HG03520 (cell line): ENCODE measurements at regions not wholly inside any gene's neighbourhood (a gene's known extent, or its start where the extent isn't known, plus 50 kb on each side); places are given as distances from the start of the nearest gene placed in this dataset.

Source experiments
- ATAC-seq: cut with Tn5 transposase; IDR thresholded peaks from one replicate; pipeline ENCODE4 v1.9.1; 2021; ENCODE audit warnings: mild to moderate bottlenecking, moderate library complexity; ENCODE audit not compliant: unreplicated experiment

DNA sequence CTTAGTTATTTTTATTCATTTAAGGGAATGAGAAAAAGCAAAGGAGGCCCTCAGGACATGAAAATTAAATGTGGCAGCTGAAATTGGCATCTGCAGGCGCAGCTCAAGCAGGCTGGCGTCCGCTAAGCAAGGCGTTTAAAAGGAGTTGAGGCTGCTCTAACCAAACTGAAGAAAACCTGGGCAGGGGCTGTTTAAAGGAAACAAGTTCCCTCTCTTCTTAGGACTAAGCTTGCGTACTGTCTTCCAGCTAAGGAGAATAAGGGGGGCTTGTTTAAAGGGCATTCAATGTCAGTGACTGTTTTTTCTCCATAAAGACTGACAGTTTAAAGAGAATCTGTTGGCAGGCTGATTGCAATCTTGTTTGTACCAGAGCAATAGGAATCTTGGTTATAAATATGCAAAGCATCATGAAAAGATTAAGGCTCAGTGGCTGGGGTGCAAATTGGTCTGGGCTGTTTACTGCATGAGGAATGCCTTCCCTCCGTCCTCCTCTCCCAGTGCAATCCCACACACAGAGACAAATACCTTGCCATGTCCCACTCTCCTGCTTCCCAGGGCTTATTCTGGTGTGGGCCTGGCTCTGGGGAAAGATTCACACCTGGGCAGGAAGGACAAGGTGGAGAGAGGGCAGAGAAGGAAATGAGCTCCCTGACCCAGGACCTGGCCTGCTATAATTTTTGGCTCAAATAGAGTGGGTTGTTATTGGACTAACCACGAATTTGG lies 85.9 kb upstream of the LIFR start:
- no peak for ATAC-seq

GRCh38 chr5:38643616-38644015 lies 87.2 kb upstream of the LIFR start:
- ATAC-seq = no peak

DNA sequence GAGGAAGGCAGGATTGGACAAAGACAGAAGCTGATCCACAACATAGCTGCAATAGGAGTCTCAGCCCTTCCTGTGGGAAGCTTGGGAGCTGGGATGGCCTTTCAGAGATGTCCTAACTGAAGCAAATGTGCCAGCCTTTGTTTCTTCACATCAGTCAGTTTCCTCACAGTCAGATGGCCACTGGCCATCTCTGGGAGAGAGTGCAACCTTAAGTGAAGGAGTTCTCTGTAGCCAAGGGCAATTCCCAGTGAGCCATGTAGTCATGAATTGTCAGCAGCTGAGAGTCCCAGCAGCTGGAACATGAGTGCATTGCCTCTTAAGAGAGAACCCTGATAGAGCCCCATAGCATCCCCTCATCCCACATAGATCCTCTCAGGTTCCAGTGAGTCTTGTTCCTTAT lies 89.1 kb upstream of the LIFR start:
- ATAC-seq = no peak

- ATAC-seq = no peak
Measured at GRCh38 chr5:38648703-38649291, 92.4 kb upstream of the LIFR start.

GRCh38 chr5:38650540-38650939 lies 94.1 kb upstream of the LIFR start:
- no peak for ATAC-seq

- ATAC-seq = no peak
Measured at GRCh38 chr5:38650946-38651345, 94.5 kb upstream of the LIFR start.

- no peak for ATAC-seq
Measured at GRCh38 chr5:38651806-38652205, 95.4 kb upstream of the LIFR start.

DNA sequence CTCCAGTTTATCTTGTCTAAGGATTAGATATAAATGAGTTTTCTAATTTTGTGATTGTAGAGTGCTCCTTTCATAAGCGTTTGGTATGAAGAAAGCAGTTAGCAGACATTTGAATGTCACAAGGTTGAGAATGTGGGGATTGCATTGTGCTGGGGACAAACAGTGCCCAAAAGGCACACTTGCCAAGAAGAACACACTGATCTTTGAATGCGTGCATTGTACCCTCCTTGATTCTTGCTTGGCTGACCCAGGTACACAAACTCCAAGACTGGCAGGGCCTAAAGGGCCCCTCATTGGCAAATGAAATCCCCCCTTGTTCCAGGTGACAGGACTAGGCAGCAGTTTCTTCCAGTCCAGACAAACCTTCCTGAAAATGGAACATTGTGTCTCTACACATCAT lies 96.9 kb upstream of the LIFR start:
- no peak for ATAC-seq

- no peak for ATAC-seq
Measured at GRCh38 chr5:38655691-38656090, 99.2 kb upstream of the LIFR start.

DNA sequence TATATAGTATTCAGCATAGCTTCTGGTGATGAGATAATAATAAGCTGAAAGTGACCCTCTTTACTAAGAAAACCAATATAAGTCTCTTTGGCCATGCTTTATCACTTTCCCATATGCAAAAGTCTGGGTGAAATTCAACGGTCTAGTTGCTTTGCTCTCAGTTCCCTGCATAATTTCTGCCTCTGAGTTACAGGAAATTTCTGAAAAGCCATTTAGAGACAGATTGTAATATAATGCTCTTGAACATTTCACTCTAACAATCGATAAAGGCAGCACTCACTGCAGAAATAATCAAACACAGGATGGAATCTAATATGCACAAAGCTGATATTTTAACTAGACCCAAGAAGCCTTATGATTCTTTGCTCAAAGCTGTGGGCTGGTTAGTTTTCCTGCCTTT lies 100.1 kb upstream of the LIFR start:
- ATAC-seq = no peak

DNA sequence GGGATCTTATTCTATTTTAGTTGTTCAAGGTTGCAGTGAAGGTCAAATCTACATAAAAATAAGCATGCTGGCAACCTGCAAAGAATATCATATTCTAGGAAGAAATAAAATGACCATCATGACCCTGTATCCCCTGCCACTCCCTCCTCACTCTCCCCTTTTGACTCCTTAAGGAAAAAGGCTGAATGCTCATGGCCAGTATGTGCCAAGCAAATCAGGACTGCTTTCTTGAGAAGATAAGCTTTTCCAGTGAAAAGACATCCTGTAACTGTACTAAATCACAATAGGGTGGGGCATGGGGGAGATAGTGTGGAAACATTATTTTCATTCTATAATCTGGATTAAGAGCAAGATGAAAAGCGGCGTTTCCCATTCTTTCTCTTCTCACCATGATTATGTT lies 100.6 kb upstream of the LIFR start:
- ATAC-seq = no peak

GRCh38 chr5:38660194-38660668 lies 103.8 kb upstream of the LIFR start:
- no peak for ATAC-seq

DNA sequence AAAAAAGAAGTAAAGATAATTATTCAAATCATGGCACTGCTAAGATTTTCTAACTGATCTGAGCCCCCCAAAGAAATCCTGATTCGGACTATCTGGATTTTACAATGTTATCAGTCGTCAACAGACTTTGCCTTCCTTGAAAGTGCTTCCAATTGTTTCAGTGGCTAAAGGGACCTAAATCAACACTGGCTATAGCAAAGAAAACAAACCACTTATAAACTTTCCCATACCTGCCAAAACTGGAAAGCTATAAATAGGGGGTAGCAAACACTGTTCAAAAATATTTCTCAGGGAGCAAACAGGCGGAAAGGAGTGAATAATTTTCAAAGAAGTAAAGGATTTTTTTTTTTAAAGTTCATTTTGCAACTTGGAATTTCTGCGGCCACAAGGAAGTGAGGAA lies 105.6 kb upstream of the LIFR start:
- ATAC-seq = no peak

DNA sequence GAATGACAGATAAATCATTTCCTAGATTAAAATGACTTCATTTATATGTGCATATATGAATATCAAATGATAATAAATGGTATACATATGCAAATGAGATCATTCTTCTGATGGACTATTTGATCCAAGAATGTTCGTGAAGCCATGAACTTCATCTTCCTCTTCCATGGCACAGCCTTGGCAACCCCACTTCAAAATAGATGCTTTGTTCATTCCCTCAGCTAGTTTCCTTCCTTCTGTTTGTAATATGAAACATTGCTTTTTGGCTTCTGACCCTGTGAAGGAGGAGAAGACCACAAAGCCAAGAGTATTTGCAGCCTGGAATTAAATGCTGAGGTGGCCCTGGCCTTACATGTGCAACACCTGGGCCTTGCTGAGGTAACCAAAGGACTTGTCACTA lies 106.8 kb upstream of the LIFR start:
- ATAC-seq = no peak

DNA sequence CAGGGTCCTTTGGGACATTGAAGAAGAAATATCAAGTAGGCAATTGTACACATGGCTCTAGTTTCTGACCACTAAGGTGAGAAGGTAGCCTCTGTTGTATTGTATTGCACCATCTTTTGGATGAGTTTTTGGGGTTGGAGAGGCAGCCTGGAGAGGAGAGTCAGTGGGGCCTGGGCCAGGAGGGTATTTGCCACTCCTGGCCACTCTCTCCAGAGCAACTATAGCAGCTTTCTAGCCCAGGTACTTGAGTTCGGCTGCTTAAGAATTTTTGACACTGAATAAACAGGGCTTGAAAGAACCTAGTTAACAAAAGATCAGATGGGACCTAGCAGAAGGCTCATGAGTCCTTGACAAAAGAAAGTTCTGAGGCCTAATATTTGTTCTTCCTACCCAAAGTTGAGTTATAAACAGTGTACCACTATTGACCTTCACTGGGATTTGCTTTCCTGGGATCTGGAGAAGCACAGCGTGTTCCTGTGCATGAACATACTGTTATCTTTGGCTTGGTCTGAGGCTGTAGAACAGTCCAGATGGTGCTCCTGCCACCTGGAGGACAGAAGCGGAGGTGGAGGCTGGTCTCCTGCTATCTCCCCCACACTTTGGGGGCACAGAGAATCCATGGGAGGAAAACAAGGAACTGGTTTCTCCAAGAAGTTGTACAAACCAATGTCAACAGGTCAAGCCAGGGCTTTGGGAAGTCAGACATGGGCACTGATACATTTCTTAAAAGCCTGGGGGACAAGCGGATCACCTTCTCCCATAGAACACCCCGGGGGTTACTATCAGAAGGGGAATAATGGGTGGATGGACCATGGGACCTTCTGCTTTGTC lies 110.4 kb upstream of the LIFR start:
- ATAC-seq = no peak

GRCh38 chr5:38667499-38667776 lies 111.0 kb upstream of the LIFR start:
- no peak for ATAC-seq

DNA sequence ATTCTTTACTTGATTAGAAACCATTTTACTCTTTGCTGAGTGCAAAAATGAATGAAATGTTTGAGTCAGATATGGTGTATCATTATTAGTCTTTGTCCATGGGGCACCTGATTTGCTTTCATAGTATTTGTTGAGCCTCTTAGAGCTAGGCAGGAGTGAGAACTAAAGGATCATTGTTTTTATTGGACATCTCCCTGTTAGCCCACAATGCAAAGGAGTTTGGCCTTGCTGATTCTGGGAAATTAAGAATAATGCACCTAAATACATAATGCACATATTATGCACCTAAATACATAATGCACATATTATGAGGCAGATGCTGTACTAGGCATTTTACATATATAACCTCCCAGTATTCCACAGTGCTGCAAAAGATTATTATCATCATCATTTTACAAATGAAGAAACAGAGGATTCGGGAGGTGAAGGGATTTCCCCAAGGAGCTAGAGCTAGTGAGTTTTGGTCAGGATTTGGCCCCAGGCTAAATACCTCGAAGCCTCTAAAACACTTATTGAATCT lies 113.0 kb upstream of the LIFR start:
- no peak for ATAC-seq

GRCh38 chr5:38670066-38670465 lies 113.6 kb upstream of the LIFR start:
- no peak for ATAC-seq

DNA sequence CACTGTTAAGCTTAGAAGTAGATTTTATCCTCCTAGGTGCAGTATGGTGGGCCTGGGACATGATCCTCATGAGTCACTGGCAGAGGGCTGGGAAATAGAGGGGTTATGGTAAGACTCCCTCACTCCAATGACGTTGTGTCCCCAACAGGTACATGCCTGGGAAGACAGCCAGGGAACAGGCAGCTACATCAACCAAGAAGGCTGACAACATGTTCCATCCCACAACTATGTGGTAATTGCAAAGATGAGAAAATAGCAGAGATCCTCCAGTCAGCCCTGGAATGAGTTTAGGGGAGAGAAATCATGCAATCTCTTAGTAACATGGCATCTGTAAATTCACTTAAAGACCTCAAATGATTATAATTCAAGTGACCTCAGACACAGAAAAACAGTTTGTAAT lies 114.4 kb upstream of the LIFR start:
- no peak for ATAC-seq

DNA sequence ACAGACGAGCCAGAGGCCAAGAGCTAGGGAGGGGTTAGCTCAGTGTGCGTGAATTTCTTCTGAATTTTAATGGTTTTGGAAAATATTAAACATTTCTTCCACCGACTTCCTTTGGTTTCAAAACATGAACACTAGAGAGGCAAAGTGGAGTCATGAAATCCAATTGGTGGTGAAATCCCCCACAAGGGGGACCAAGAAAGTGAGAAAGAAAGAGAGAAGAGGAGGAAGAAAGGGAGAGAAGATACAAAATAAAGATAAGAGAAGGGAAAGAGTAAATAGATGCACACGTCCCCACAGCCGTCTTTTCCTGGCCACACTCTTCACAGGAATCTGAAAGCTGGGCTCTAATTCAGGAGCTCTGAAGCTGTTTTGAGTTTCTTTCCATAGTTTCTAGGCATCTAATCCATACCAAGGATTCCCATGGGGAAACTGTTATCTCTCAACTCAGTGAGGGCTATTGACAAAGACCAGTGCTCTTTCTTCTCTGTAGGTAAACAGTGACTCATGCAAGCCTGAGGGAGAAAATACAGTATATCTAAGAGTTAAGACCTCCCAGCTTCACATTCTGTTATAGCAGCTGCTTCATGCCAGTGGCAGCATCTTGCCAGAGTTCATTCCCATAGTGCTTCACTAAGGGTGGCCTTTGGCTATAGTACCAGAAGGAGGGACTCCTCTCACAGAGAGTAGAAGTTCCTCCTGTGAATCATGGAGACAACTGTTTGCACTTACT lies 115.8 kb upstream of the LIFR start:
- ATAC-seq = no peak

GRCh38 chr5:38673671-38674071 lies 117.2 kb upstream of the LIFR start:
- ATAC-seq = no peak
